Mesendoderm (in vitro differentiated cells): ENCODE measurements at regions not wholly inside any gene's neighbourhood (a gene's known extent, or its start where the extent isn't known, plus 50 kb on each side); places are given as distances from the start of the nearest gene placed in this dataset.

ENCODE experiments used
- DNase-seq: peaks from one replicate; pipeline ENCODE4 v3.0.0; 2013
- H2AK5ac ChIP-seq: 2 replicates; pipeline ENCODE4 v1.6.1; 2013; ENCODE audit warnings: low read length, inconsistent platforms
- H2BK120ac ChIP-seq: 2 replicates; pipeline ENCODE4 v1.6.1; 2013; ENCODE audit warnings: low read depth, mild to moderate bottlenecking, low read length, moderate library complexity, mixed read lengths
- H2BK15ac ChIP-seq: replicated peaks from 2 replicates; pipeline ENCODE4 v1.6.1; 2013; ENCODE audit warnings: low read depth, mild to moderate bottlenecking, moderate library complexity
- H2BK5ac ChIP-seq: 2 replicates; pipeline ENCODE4 v1.6.1; 2013; ENCODE audit warnings: low read length, inconsistent platforms
- H3K18ac ChIP-seq: 2 replicates; pipeline ENCODE4 v1.6.1; 2013; ENCODE audit warnings: mild to moderate bottlenecking, low read length, mixed read lengths
- H3K23ac ChIP-seq: one replicate; pipeline ENCODE4 v1.6.1; 2013; ENCODE audit warnings: low read length
- H3K27ac ChIP-seq: 2 replicates; pipeline ENCODE4 v1.5.1; 2013; ENCODE audit warnings: low read depth, mild to moderate bottlenecking, inconsistent platforms, low read length, moderate library complexity
- H3K27me3 ChIP-seq: 2 replicates; pipeline ENCODE4 v1.6.1; 2013; ENCODE audit warnings: low read length, control low read depth, mild to moderate bottlenecking, inconsistent platforms; ENCODE audit not compliant: insufficient read depth, poor library complexity
- H3K36me3 ChIP-seq: 2 replicates; pipeline ENCODE4 v1.6.1; 2013; ENCODE audit warnings: low read length, inconsistent platforms; ENCODE audit not compliant: control insufficient read depth, insufficient read depth
- H3K4ac ChIP-seq: one replicate; pipeline ENCODE4 v1.6.1; 2013; ENCODE audit warnings: low read depth, mild to moderate bottlenecking, low read length, moderate library complexity
- H3K4me1 ChIP-seq: 2 replicates; pipeline ENCODE4 v1.6.1; 2013; ENCODE audit warnings: low read depth, low read length, inconsistent platforms; ENCODE audit not compliant: control insufficient read depth
- H3K4me2 ChIP-seq: 2 replicates; pipeline ENCODE4 v1.6.1; 2013; ENCODE audit warnings: low read length
- H3K4me3 ChIP-seq: 2 replicates; pipeline ENCODE4 v1.5.1; 2013; ENCODE audit warnings: mild to moderate bottlenecking, low read length
- H3K56ac ChIP-seq: one replicate; pipeline ENCODE4 v1.6.1; 2013; ENCODE audit warnings: low read length
- H3K79me1 ChIP-seq: 2 replicates; pipeline ENCODE4 v1.6.1; 2013; ENCODE audit warnings: low read length, inconsistent platforms
- H3K79me2 ChIP-seq: 2 replicates; pipeline ENCODE4 v1.6.1; 2013; ENCODE audit warnings: mild to moderate bottlenecking, low read length; ENCODE audit not compliant: control insufficient read depth, insufficient read depth
- H3K9ac ChIP-seq: 2 replicates; pipeline ENCODE4 v1.6.1; 2013; ENCODE audit warnings: low read length, inconsistent platforms
- H4K5ac ChIP-seq: one replicate; pipeline ENCODE4 v1.6.1; 2013; ENCODE audit warnings: low read length
- H4K8ac ChIP-seq: one replicate; pipeline ENCODE4 v1.6.1; 2013; ENCODE audit warnings: low read depth, mild to moderate bottlenecking, control low read depth, low read length, moderate library complexity
- WGBS: extraction: QIAGEN DNeasy Blood & Tissue Kit; methylation state at CpG from one replicate; pipeline ENCODE4 v1.1.7; 2013; ENCODE audit warnings: low lambda C conversion rate, missing lambda C conversion rate; ENCODE audit not compliant: insufficient coverage; ENCODE audit errors: extremely low coverage; 5-methylcytosine and 5-hydroxymethylcytosine counted together

- Histone ChIP-seq H3K27ac (no peak overlapping the region), H3K79me1 (no peaks in the 10 kb centered on the region), H3K36me3 (no peaks in the 10 kb centered on the region), H3K79me2 (no peaks in the 10 kb centered on the region), H3K4ac (no peak overlapping the region), H3K23ac (no peak overlapping the region), H2BK15ac (no peak overlapping the region), H3K4me2 (no peak overlapping the region), H2AK5ac (no peak overlapping the region), H3K4me1 (no peaks in the 10 kb centered on the region), H4K5ac (no peak overlapping the region), H3K4me3 (no peak overlapping the region), H3K56ac (no peak overlapping the region), H2BK120ac (no peak overlapping the region), H3K9ac (no peak overlapping the region), H3K18ac (no peak overlapping the region), H4K8ac (no peak overlapping the region), H3K27me3 (no peaks in the 10 kb centered on the region), H2BK5ac (no peak overlapping the region)
- no peak for DNase-seq
- no CpG with 5 or more reads among the region's 3 CpGs for WGBS
Measured at GRCh38 chr1:88056881-88057280, 627.2 kb upstream of the PKN2 start.

- Histone ChIP-seq H3K4me1 (no peaks in the 10 kb centered on the region), H3K79me2 (no peaks in the 10 kb centered on the region)
Measured at GRCh38 chr1:88058205-88058604, 625.9 kb upstream of the PKN2 start.

GRCh38 chr1:88060112-88060673, 623.9 kb upstream of the PKN2 start:
- Histone ChIP-seq H2BK120ac (no peak overlapping the region), H3K4ac (no peak overlapping the region), H3K23ac (no peak overlapping the region), H3K18ac (no peak overlapping the region), H4K8ac (no peak overlapping the region), H3K27me3 (no peaks in the 10 kb centered on the region), H3K36me3 (no peaks in the 10 kb centered on the region), H3K79me1 (no peaks in the 10 kb centered on the region), H3K56ac (no peak overlapping the region), H3K79me2 (no peaks in the 10 kb centered on the region), H2AK5ac (no peak overlapping the region), H3K4me2 (no peak overlapping the region), H3K4me1 (no peaks in the 10 kb centered on the region), H2BK5ac (no peak overlapping the region), H3K27ac (no peak overlapping the region), H4K5ac (no peak overlapping the region), H2BK15ac (no peak overlapping the region), H3K9ac (no peak overlapping the region), H3K4me3 (no peak overlapping the region)
- WGBS: no CpG with 5 or more reads among the region's 1 CpG
- DNase-seq: no peak

More at GRCh38 chr1:88058205-88058604, 625.9 kb upstream of the PKN2 start:
- H3K18ac ChIP-seq: no peak overlapping the region
- H3K4me3 ChIP-seq: no peak overlapping the region
- no peak overlapping the region for H3K4me2 ChIP-seq
- no CpG with 5 or more reads among the region's 2 CpGs for WGBS
- H4K5ac ChIP-seq: no peak overlapping the region
- no peaks in the 10 kb centered on the region for H3K79me1 ChIP-seq
- H3K36me3 ChIP-seq: no peaks in the 10 kb centered on the region
- no peak for DNase-seq
- no peak overlapping the region for H3K27ac ChIP-seq
- no peak overlapping the region for H3K4ac ChIP-seq
- no peaks in the 10 kb centered on the region for H3K27me3 ChIP-seq
- H3K56ac ChIP-seq: no peak overlapping the region
- no peak overlapping the region for H3K23ac ChIP-seq
- H3K9ac ChIP-seq: no peak overlapping the region
- no peak overlapping the region for H2BK15ac ChIP-seq
- H2AK5ac ChIP-seq: no peak overlapping the region
- no peak overlapping the region for H2BK5ac ChIP-seq
- no peak overlapping the region for H2BK120ac ChIP-seq
- no peak overlapping the region for H4K8ac ChIP-seq

GRCh38 chr1:88060750-88061491, 623.2 kb upstream of the PKN2 start:
- Histone ChIP-seq H3K4me2 (no peak overlapping the region), H3K79me2 (no peaks in the 10 kb centered on the region), H3K27ac (no peak overlapping the region), H3K23ac (no peak overlapping the region), H2BK15ac (no peak overlapping the region), H3K9ac (no peak overlapping the region), H3K56ac (no peak overlapping the region), H2BK120ac (no peak overlapping the region), H3K18ac (no peak overlapping the region), H2AK5ac (no peak overlapping the region), H2BK5ac (no peak overlapping the region), H3K79me1 (no peaks in the 10 kb centered on the region), H3K4me1 (no peaks in the 10 kb centered on the region), H3K36me3 (no peaks in the 10 kb centered on the region), H3K4ac (no peak overlapping the region), H4K5ac (no peak overlapping the region), H3K27me3 (no peaks in the 10 kb centered on the region), H3K4me3 (no peak overlapping the region), H4K8ac (no peak overlapping the region)
- no CpG with 5 or more reads among the region's 3 CpGs for WGBS
- DNase-seq: peak; percentile 37

- Histone ChIP-seq H3K23ac (no peak overlapping the region), H3K4me2 (no peak overlapping the region), H4K5ac (no peak overlapping the region), H3K36me3 (no peaks in the 10 kb centered on the region), H3K27ac (no peak overlapping the region), H2BK120ac (no peak overlapping the region), H3K79me1 (no peaks in the 10 kb centered on the region), H3K27me3 (no peaks in the 10 kb centered on the region), H2BK15ac (no peak overlapping the region), H3K56ac (no peak overlapping the region), H3K9ac (no peak overlapping the region), H3K4ac (no peak overlapping the region), H4K8ac (no peak overlapping the region), H3K4me3 (no peak overlapping the region), H3K4me1 (no peaks in the 10 kb centered on the region), H2BK5ac (no peak overlapping the region), H3K18ac (no peak overlapping the region), H2AK5ac (no peak overlapping the region), H3K79me2 (no peaks in the 10 kb centered on the region)
- peak; percentile 86 for DNase-seq
Measured at GRCh38 chr1:88061492-88062177, 622.4 kb upstream of the PKN2 start.
